Smooth muscle cell (in vitro differentiated cells): ENCODE measurements at regions not wholly inside any gene's neighbourhood (a gene's known extent, or its start where the extent isn't known, plus 50 kb on each side); places are given as distances from the start of the nearest gene placed in this dataset.
"Not testable (repeated sequence)": the region's sequence is repeated elsewhere in the genome, so short reads cannot be mapped to it uniquely, and the experiment has no call there.

Experiments used
- DNase-seq: peaks from one replicate; lab custom pipeline; 2025; ENCODE audit not compliant: unreplicated experiment; lab: John Stamatoyannopoulos, UW
- H2AFZ ChIP-seq: fragments of 200-600 bp; sonication (generic); 2 replicates; pipeline ENCODE4 v1.6.0; 2016; ENCODE audit warnings: antibody characterized with exemption, low read depth, mild to moderate bottlenecking
- H3F3A ChIP-seq: fragments of 200-600 bp; sonication (generic); 2 replicates; pipeline ENCODE4 v1.6.0; 2017; ENCODE audit warnings: antibody characterized with exemption, low read depth
- H3K27ac ChIP-seq: fragments of 200-600 bp; sonication (generic); 2 replicates; pipeline ENCODE4 v1.5.1; 2016; ENCODE audit warnings: low read depth, mild to moderate bottlenecking
- H3K27me3 ChIP-seq: fragments of 200-600 bp; sonication (generic); 2 replicates; pipeline ENCODE4 v1.6.1; 2016; ENCODE audit warnings: low read depth, mild to moderate bottlenecking
- H3K36me3 ChIP-seq: fragments of 200-600 bp; sonication (generic); 2 replicates; pipeline ENCODE4 v1.5.1; 2016; ENCODE audit warnings: low read depth
- H3K4me1 ChIP-seq: fragments of 200-600 bp; sonication (generic); 2 replicates; pipeline ENCODE4 v1.5.1; 2016; ENCODE audit warnings: low read depth
- H3K4me2 ChIP-seq: fragments of 200-600 bp; sonication (generic); 2 replicates; pipeline ENCODE4 v1.6.0; 2016; ENCODE audit warnings: mild to moderate bottlenecking
- H3K4me3 ChIP-seq: fragments of 200-600 bp; sonication (generic); 2 replicates; pipeline ENCODE4 v1.5.1; 2016; ENCODE audit warnings: mild to moderate bottlenecking
- H3K79me2 ChIP-seq: fragments of 200-600 bp; sonication (generic); 2 replicates; pipeline ENCODE4 v1.6.0; 2016; ENCODE audit warnings: low read depth, mild to moderate bottlenecking
- H3K9ac ChIP-seq: fragments of 200-600 bp; sonication (generic); 2 replicates; pipeline ENCODE4 v1.6.0; 2016; ENCODE audit warnings: low read depth
- H3K9me3 ChIP-seq: fragments of 200-600 bp; sonication (generic); replicated peaks from 2 replicates; pipeline ENCODE4 v1.5.1; 2016; ENCODE audit warnings: low read depth
- H4K20me1 ChIP-seq: fragments of 200-600 bp; sonication (generic); 2 replicates; pipeline ENCODE4 v1.6.0; 2016; ENCODE audit warnings: low read depth
- WGBS: methylation state at CpG from one replicate; pipeline ENCODE4 v1.1.7; 2016; ENCODE audit warnings: low lambda C conversion rate; 5-methylcytosine and 5-hydroxymethylcytosine counted together
- TF ChIP-seq, protein P1 (sequence below): fragments of 200-600 bp; sonication (generic); IDR thresholded peaks from 2 replicates; pipeline ENCODE4 v1.5.1; 2017; ENCODE audit warnings: borderline replicate concordance, mild to moderate bottlenecking, antibody characterized with exemption; ENCODE audit not compliant: insufficient read depth, poor library complexity, severe bottlenecking

DNA sequence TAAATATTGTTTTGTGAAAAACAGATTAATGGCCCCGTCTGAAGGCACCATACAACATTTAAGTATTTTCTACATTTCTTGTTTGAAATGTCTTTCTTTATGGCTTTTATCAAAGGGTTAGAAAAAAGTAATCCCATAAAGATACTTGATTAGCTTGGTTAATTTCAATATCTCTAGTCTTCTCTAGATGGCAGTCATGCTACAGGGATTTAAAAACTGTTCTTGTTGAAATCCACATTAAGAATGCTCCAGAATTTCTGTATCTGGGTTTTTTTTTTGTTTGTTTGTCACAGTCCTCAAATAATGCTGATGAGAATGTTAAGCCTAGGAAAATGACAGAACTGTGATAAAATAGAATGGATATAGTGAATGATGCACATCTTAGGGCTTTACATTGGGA lies 109.0 kb upstream of the AADAT start:
- H3K4me2 ChIP-seq = no peak overlapping the region
- no peak overlapping the region for H3K4me3 ChIP-seq
- no peak overlapping the region for H2AFZ ChIP-seq
- H3K4me1 ChIP-seq = no peaks in the 10 kb centered on the region
- H3K36me3 ChIP-seq = no peaks in the 10 kb centered on the region
- DNase-seq = no peak
- H3K79me2 ChIP-seq = no peaks in the 10 kb centered on the region
- H3K9ac ChIP-seq = no peak overlapping the region
- no peaks in the 10 kb centered on the region for H3K9me3 ChIP-seq
- H3F3A ChIP-seq = no peaks in the 10 kb centered on the region
- no peaks in the 10 kb centered on the region for H3K27me3 ChIP-seq
- no peak overlapping the region for H3K27ac ChIP-seq
- WGBS = 83% methylated on average over 1 of the region's 1 CpG
- TF ChIP-seq, protein P1, sequence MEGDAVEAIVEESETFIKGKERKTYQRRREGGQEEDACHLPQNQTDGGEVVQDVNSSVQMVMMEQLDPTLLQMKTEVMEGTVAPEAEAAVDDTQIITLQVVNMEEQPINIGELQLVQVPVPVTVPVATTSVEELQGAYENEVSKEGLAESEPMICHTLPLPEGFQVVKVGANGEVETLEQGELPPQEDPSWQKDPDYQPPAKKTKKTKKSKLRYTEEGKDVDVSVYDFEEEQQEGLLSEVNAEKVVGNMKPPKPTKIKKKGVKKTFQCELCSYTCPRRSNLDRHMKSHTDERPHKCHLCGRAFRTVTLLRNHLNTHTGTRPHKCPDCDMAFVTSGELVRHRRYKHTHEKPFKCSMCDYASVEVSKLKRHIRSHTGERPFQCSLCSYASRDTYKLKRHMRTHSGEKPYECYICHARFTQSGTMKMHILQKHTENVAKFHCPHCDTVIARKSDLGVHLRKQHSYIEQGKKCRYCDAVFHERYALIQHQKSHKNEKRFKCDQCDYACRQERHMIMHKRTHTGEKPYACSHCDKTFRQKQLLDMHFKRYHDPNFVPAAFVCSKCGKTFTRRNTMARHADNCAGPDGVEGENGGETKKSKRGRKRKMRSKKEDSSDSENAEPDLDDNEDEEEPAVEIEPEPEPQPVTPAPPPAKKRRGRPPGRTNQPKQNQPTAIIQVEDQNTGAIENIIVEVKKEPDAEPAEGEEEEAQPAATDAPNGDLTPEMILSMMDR = peak; percentile 44
- no peaks in the 10 kb centered on the region for H4K20me1 ChIP-seq

DNA sequence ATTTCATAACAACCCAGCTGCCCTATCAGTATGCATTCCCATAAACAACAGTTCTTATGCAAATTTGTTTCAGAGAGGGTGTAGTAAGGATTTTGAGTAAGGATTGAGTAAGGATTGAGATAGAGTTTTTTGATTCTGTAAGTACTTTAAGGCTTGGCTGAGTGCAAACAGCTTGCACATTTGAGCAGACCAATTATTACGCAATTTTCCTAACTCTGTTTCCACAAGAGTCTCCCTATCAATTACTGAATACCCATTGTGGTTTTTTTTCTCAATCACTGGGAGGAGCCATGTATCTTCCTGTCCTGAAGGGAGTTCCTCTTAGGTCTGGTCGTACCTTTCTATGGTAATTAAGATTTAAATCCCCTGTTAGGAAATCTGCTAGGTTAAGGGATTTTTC lies 105.0 kb upstream of the AADAT start:
- not testable (repeated sequence) for H3K36me3 ChIP-seq, DNase-seq, H4K20me1 ChIP-seq, H2AFZ ChIP-seq, H3F3A ChIP-seq, H3K27me3 ChIP-seq, H3K4me3 ChIP-seq, H3K4me2 ChIP-seq, H3K4me1 ChIP-seq, H3K9me3 ChIP-seq, H3K27ac ChIP-seq, H3K79me2 ChIP-seq, H3K9ac ChIP-seq
- WGBS = 77% methylated on average over 2 of the region's 2 CpGs

- no peak for DNase-seq
- TF ChIP-seq, protein P1 = no peak
- Histone ChIP-seq H3K36me3 (no peaks in the 10 kb centered on the region), H3K79me2 (no peaks in the 10 kb centered on the region), H3K27me3 (no peaks in the 10 kb centered on the region), H3K4me1 (no peaks in the 10 kb centered on the region), H3K9me3 (no peaks in the 10 kb centered on the region), H3K27ac (no peak overlapping the region), H3F3A (no peaks in the 10 kb centered on the region), H3K4me3 (no peak overlapping the region), H4K20me1 (no peaks in the 10 kb centered on the region), H3K4me2 (no peak overlapping the region), H3K9ac (no peak overlapping the region), H2AFZ (no peak overlapping the region)
- WGBS = 66% methylated on average over 6 of the region's 6 CpGs
Observed at GRCh38 chr4:170193496-170193895, 103.7 kb upstream of the AADAT start.

GRCh38 chr4:170190265-170190664 lies 100.5 kb upstream of the AADAT start:
- no peaks in the 10 kb centered on the region for H3K36me3 ChIP-seq
- no peak overlapping the region for H3K9ac ChIP-seq
- TF ChIP-seq, protein P1 = no peak
- WGBS = 93% methylated on average over 1 of the region's 1 CpG
- H3K27me3 ChIP-seq = no peaks in the 10 kb centered on the region
- H3K4me1 ChIP-seq = no peaks in the 10 kb centered on the region
- H4K20me1 ChIP-seq = no peaks in the 10 kb centered on the region
- DNase-seq = no peak
- H3K9me3 ChIP-seq = no peaks in the 10 kb centered on the region
- no peak overlapping the region for H3K27ac ChIP-seq
- no peak overlapping the region for H3K4me2 ChIP-seq
- H3K79me2 ChIP-seq = no peaks in the 10 kb centered on the region
- H3F3A ChIP-seq = no peaks in the 10 kb centered on the region
- H2AFZ ChIP-seq = no peak overlapping the region
- no peak overlapping the region for H3K4me3 ChIP-seq
